Choroid plexus epithelial cell (primary cell): ENCODE measurements at regions not wholly inside any gene's neighbourhood (a gene's known extent, or its start where the extent isn't known, plus 50 kb on each side); places are given as distances from the start of the nearest gene placed in this dataset.

Source experiments
- DNase-seq: peaks from one replicate; pipeline ENCODE4 v3.0.0-alpha.2; 2010; ENCODE audit warnings: low read depth
- H3K4me3 ChIP-seq: 2 replicates; pipeline ENCODE4 v1.5.1; 2011; ENCODE audit warnings: low read depth, mild to moderate bottlenecking, control low read depth, low read length, moderate library complexity
- CTCF ChIP-seq: conservative IDR thresholded peaks from 2 replicates; pipeline ENCODE4 v1.5.1; 2011; ENCODE audit warnings: low read depth, mild to moderate bottlenecking, control low read depth, inconsistent platforms, low read length, moderate library complexity

GRCh38 chr2:67213270-67213670 is 183.9 kb upstream of the ETAA1 start:
- no peak overlapping the region for H3K4me3 ChIP-seq
- TF ChIP-seq CTCF, result no peak
- DNase-seq, result no peak

GRCh38 chr2:67213677-67214402 is 183.3 kb upstream of the ETAA1 start:
- no peak overlapping the region for H3K4me3 ChIP-seq
- DNase-seq, result no peak
- no peak for TF ChIP-seq CTCF

GRCh38 chr2:67214585-67215185 is 182.4 kb upstream of the ETAA1 start:
- TF ChIP-seq CTCF, result no peak
- H3K4me3 ChIP-seq, result no peak overlapping the region
- no peak for DNase-seq

GRCh38 chr2:67215214-67216055 is 181.7 kb upstream of the ETAA1 start:
- DNase-seq, result peak; percentile 83
- no peak overlapping the region for H3K4me3 ChIP-seq
- TF ChIP-seq CTCF, result peak; percentile 70

GRCh38 chr2:67216103-67216502 is 181.0 kb upstream of the ETAA1 start:
- H3K4me3 ChIP-seq, result no peak overlapping the region
- DNase-seq, result no peak
- TF ChIP-seq CTCF, result no peak

GRCh38 chr2:67216881-67217280 is 180.3 kb upstream of the ETAA1 start:
- no peak for TF ChIP-seq CTCF
- H3K4me3 ChIP-seq, result no peak overlapping the region
- DNase-seq, result no peak
